IPS-NIHi7 (cell line): ENCODE measurements at regions not wholly inside any gene's neighbourhood (a gene's known extent, or its start where the extent isn't known, plus 50 kb on each side); places are given as distances from the start of the nearest gene placed in this dataset.

Experiments used
- DNase-seq: peaks from one replicate; pipeline ENCODE4 v3.0.0; 2012; ENCODE audit warnings: mixed read lengths; ENCODE audit errors: extremely low spot score

DNA sequence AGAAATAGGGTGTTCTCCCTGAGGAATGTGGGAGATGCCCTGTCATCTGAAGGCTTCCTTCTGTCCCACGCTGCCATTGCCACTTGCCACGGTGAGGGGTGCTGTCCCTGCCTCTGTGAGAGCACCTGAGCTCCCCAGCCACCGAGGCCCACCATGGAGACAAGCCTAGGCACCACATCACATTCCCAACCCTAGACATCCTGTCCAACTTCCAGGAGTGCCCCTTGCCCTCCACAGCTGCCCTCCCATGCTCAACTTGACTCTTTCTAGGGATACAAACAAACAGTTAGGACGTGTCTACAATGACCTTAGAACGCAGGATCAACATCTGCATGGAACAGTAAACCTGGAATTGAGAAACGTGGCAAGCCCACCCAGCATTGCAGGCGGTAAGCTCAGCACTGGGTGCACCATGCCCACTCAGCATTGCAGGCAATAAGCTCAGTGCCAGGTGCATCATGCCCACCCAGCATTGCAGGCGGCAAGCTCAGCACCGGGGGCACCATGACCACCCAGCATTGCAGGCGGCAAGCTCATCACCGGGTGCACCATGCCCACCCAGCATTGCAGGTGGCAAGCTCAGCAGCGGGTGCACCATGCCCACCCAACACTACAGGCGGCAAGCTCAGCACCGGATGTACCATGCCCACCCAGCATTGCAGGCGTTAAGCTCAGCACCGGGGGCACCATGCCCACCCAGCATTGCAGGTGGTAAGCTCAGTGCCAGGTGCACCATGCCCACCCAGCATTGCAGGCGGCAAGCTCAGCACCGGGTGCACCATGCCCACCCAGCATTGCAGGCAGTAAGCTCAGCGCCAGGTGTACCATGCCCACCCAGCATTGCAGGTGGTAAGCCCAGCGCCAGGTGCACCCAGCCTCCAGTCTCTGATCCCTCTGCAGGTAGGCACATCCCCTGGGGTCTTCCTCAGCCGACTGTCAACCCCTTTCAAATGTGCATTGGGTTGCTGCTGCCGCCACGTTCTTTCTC is 1463.9 kb downstream of the TBC1D22A start:
- DNase-seq = peak; percentile 2

DNA sequence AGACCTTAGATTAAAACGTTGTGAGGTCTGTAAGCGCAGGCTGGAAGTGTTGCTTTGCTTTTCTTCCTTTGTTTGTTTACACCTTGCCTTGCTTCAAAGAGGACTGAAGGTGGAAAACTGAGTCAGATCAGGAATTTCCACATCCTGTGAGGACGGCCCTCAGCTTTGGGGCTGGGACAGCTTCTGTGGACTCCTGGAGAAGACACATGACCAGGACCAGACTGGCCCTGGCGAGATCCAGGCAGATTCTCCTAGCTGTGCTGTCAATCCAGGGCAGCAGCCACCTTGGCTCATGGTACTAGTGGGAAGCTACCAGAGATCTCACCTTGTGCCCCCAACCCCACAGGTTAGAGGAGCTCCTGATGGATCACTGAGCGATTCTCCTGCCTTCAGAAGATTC is 1461.9 kb downstream of the TBC1D22A start:
- DNase-seq = no peak

DNA sequence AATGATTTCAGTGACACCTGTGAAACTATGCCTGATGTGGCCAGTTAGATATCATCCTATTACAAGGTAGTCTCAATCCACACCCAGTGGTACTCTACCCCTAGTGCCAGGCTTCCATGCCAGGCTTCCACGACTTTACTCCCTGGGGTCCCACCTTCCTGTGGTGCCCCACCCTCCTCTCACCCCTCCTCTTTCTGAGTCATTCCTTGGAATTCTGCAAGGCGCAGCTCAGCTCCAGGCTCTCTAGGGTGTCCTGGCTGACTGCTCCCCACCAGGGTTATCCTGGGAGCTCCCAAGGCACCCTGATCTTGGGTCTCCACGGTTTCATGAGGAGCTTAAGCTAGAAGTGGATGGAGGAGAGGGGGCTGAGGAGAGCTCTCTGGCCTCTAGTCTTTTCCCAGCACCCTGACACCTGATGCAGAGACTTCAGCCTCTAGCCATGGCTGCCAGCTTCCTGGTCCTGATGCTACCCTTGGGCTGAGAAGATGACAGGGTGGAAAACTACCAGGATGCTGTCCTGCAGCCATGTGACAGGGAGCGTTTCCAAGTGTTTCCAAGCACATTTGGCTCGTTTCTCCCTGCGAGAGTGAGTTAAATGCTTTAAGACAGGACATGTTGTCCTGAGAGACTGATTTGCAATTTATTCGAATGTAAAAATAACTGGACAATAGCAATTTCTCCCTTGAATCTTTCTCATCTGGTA is 1461.2 kb downstream of the TBC1D22A start:
- DNase-seq = peak; percentile 6

DNA sequence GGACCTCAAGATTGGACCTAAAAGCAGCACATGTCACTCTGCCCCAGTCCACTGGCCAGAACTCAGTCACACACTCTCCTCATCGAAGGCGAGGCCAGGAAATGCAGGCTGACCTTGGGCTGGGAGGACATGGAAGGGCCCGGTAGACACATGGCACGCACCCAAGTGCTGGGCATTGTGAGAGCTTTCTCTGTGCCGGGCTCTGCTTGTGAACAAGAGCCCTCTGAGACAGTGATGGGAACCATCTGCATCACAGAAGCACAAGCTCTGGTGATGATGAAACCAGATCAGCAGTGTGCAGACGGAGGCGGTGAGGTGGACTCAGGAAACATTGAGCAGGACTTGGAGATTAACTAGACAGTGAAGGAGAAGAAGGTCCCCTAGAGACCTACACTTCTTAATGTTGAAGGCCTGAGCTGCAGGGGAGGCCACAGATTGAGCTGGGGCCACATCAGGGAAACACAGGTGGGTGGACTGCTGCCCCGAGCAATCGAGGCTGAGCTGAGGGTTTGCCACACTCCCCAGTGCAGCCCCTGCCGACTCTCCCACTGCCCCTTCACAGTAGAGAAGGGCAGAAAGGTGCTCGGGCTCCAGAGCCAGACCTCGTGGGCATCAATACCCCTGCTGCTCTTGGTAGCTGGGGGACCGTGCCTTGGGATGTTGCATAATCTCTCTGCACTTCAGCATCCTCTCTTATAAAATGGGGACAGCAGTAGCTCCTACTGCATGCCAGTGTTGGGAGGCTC is 1460.5 kb downstream of the TBC1D22A start:
- DNase-seq = peak; percentile 3

DNA sequence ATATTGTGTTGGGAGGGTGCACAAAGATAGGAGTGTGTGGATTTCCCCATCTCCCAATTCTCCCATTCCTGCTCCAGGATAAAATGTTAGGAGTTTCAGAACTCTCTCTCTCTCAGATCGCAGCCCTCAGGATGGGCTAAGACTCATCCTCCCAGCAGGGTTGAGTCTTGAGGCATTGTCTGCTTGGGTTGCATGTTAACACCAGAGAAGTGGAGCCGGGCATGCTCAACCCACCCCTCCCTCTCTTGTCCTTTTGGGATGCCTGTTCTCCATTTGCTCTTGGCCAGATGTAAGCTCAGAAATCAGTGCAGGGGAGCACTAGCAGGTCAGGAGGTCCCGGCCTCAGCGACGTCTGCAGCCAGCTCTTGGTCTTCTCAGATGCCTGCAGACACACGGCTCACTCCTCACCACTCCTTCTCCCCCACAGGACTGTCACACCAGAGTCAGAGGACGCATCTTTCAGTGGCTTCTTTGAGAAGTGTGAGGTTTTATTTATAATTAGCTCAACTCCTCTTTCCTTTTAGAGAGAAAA is 1456.5 kb downstream of the TBC1D22A start:
- peak; percentile 51 for DNase-seq

DNA sequence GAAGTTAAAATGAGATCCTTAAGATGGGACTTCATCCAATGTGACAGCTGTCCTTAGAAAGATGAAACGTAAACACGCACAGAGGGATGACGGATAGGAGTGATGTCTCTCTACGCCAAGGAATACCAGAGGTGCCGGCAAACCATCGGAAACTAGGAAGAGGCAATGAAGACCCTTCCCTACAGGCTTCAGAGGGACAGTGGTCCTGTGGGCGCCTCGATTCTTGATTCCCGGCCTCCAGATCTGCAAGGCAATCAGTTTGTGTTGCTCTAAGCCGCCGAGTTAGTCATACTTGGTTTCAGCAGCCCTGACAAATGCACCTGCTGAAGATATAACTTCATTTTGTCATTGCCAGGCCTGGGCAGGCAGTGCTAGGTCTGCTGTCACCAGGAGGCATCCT is 1455.1 kb downstream of the TBC1D22A start:
- no peak for DNase-seq

DNA sequence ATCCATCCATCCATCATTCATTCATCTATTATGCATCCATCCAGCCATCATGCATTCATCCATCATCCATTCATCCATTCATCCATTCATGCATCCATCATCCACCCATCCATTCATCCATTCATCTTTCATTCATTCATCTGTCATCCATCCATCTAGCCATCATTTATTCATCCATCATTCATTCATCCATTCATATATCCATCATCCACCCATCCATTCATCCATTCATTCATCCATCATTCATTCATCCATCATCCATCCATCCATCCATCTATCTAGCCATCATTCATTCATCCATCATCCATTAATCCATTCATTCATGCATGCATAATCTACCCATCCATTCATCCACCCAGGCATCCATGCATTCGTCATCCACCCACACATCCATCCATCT is 1450.3 kb downstream of the TBC1D22A start:
- DNase-seq = no peak

DNA sequence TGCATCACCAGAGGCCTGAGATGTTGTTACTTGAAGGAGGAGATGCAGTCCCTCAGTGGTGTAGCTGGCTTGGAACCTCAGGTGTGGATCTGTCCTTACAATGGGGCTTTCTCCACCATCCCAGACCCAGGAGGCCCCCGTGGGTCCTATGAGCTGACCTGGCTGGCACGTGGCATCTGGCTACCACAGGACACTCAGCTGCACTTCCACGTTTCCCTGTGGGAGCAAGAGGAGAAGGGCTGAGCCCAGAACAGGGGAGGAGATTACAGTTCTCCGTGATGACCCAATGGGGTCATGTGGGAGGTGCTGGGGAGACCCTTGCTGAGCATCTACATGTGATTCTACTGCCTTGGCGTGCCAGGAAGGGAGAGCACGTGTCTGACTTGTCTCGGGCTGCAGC is 1448.4 kb downstream of the TBC1D22A start:
- no peak for DNase-seq

DNA sequence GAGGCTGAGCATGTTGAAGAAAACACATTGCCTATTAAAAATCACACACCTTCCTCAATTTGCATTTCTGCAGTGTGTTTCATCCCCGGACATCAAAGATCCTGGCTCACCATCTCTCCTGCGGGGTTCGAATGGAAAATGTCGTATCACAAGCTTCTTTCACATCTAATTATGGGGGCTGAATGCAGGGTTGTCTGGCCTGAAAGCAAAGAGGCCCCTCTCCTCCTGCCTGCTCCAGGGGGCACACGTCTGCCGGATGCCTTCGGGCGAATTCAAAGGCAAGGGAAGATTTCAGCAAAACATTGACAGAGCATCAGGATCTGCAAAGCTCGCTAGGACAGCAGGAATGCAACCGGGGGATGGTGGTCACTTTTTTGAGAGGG is 1447.7 kb downstream of the TBC1D22A start:
- no peak for DNase-seq

DNA sequence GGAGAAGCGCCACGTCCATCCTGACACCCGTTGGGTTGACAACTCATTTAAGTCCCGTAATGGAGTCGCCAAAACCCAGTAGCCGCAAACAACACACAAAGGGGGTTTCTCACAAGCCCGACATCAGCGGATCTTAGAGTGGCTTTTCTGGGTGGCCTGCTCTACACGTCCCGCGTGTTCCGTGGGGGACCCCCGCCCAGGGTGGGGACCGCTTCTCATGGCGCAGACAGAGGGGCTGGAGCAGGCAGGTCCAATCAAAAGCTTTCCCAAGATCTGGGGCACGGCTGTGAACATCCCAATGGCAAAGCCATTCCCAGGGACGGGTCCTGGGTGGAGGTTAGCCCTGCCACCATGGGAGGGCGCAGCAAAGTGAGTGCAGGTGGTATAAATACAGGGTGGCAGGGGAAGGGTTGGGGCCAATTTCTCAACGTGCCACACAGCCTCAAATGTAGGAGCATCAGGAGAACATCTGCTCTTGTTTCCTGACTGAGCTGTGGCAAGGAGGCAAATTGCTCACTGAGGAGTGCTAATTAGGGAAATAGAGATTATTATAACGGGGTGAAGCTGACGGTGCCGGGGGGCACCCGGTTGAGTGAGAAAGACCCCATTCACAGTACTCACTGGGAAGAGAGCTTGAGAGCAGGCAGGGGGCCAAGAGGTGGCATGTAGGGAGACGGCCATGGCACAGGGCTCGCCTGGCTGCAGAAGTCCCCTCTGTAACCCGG is 1447.2 kb downstream of the TBC1D22A start:
- DNase-seq = no peak

DNA sequence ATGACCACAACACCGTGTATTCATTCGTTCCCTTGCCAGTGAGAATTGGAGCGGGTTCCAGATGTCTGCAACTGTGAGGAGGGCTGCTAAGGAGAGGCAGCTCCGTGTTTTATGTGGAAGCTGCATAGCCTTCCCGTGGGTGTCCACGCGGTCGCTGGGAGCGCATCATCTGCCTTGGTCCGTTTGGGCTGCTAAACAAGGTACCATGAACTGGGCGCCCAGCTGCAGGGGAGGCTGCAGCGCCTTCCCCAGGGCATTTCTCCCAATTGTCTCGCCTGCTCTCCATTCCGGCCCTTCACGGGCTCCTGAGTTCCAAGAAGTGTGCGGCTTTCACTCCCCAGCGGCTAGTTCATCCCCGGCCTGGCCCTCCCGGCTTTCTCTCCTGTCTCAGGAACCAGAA is 1446.4 kb downstream of the TBC1D22A start:
- DNase-seq = no peak

DNA sequence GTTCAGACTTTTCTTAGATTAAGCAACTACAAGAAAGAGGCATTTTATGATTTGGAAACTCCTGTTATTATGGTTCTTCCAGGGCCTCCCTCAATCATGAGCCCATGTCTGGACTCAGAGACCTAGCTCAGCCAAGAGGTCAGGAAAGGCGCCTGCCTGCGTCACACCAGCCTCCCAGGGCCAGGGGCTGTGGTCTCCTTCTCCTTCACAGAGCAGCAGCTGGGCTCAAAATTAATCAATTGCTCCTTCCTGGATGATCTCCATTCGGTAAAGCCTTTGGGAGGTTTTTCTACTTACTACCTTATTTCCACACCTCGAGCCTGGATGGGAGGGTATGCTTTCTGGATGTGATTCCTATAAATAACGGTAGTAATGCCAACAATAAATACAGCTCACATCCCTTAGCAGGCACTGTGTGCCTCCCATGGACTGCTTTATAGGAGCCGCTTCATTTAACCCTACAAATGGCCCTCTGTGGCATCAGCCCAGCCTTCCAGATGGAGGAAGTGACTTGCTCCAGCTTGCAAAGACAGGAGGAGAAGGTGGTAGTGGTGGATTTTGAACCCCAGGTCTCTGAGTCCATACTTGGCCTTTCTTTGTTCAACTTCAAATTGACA is 1445.6 kb downstream of the TBC1D22A start:
- DNase-seq = no peak

DNA sequence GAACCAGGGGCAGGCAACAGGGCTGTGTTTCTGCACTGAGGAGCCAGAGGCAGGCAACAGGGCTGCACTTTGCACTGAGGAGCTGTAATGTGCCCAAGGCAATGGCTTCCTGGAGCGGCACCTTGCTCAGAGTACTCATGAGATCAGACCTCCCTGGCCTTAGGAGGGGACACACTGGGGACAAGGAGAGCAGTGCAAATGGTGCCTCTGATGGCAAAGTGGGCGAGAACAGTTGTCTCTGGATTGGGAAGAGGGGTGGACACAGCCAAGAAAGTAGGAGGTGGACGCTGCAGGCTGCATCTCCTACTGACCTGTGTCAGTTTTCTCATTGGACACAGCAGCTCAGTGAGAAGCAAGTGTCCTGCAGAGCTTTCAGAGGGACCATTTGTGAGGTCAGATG is 1443.3 kb downstream of the TBC1D22A start:
- DNase-seq = no peak

DNA sequence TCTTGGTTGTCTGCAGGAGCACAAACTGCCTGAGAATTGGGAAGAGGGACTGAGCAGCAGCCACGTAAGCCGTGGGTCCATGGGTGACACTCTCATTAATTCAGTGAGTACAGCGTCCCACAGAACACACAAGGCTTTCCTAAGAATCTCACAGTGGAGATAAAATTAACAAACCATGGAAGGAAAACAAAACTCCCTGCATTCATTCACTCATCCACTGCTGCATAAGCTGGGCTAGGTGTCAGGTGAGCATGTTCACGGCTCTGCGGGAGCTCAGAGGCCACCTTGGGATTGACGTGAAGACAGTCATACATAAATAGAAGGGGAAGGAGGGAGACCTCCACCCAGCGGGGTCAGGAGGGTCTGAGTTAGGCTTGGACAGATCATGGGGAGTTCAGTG is 1442.7 kb downstream of the TBC1D22A start:
- DNase-seq = no peak

DNA sequence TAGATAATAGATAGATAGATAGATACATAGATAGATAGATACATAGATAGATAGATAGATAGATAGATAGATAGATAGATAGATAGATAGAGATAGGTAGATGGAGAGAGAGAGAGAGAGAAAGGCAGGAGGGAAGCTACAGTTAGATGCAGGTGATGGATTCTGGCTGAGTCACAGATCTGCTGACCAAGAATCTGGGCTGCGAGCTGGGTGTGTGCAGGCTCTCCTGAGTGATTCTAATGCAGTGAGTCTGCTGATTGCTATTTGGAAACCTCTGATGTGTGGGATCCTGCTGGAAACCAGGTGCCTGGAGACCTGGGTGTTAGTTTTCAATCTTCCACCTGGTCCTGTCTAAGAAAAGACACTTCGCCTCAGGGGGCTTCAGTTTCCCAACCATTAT is 1441.8 kb downstream of the TBC1D22A start:
- no peak for DNase-seq

DNA sequence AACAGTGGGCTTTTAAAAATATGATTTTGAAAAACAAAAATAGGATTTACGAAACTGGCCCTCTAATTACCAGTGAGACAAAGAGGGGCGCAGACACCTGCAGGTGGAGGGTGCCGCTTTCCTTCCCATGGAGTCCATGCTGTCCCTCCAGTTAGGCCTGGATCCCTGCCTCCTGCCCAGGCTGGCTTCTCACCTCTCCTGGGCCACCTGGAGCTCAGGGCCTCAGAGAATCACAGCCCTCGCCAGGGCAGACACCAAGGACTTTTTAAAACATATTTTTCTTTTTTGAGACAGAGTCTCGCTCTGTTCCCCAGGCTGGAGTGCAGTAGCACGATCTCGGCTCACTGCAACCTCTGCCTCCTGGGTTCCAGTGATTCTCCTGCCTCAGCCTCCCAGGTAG is 1437.2 kb downstream of the TBC1D22A start:
- no peak for DNase-seq

DNA sequence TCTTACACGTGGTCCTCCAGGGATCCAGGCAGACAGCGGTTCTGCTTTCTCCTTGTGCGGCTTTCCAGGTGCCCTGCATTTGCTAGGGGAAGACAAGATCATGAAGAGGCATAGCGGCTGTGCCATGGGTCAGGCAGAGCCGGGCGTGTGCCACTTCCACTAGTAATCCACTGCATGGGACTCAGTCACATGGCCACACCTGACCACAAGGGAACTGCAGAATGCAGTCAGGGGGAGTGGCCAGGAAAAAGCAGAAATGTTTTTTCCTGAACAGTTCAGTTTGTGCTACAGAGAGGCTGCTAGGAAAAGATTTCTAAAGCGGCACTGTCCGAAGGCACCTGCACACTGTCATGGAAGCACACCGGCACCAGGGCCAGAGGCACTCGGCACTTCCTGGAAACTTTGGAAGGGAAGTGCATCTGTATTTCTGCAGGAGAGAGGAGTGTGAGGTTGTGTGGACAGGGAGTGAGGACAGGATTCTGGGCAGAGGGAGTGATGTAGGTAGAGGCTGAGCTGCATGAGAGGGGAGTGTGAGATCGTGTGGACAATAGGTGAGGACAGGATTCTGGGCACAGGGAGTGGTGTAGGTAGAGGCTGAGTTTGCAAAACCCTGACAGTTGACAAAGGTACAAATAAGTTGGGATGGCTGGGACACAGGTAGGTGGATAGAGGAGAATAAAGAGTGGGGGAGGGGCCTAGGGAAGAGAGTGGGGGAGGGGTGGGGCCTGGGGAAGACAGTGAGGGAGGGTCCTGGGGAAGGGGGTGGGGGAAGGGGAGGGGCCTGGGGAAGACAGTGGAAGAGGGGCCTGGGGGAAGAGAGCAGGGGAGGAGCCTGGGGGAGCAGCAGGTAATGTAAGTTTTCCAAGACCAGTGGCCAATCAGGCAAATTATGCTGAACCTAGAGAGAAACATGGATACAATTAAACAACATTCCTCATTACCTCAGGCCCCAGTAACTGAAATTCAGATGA is 1436.3 kb downstream of the TBC1D22A start:
- DNase-seq = peak; percentile 68

DNA sequence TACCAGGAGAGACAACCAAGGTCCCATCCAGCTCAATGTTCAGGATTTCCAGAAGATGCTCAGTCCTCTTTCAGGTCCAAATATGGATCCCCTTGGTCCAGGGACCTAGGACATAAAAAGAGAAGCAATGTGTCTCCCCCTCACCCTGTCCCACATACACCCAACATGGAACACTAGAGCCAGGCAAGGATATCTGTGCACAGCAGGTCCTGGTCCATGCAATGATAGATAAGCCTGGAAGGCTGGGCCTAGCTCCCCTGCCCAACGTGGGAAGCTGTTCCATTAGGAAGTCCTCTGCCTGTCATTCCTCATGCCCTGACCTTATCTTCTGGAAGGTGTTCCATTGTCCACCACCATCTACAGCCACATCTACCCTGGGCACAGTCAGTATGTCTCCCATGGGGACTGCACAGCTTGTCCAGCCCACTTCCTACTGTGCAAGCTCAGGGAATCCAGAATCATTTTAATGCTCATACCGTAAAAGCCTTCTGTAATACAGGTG is 1434.8 kb downstream of the TBC1D22A start:
- no peak for DNase-seq

DNA sequence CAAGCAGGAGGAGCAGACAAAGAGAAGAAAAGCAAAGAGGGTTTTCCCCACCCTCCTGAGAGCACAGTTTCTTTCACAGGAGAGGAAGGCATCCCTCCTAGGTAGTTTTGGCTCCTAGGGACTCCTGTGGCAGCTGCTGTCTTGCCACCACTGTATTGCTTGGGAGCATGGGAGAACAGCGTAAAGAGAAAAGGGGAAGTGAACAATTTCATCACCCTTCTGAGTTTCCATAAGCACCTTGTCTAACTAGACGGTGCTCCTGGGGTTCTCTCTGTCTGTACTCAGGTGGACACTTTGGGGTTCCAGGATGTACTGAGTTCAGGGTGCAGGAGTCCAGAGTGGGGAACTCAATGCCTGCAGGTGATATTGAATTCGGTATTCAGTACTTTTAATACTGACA is 1430.5 kb downstream of the TBC1D22A start:
- DNase-seq = no peak

DNA sequence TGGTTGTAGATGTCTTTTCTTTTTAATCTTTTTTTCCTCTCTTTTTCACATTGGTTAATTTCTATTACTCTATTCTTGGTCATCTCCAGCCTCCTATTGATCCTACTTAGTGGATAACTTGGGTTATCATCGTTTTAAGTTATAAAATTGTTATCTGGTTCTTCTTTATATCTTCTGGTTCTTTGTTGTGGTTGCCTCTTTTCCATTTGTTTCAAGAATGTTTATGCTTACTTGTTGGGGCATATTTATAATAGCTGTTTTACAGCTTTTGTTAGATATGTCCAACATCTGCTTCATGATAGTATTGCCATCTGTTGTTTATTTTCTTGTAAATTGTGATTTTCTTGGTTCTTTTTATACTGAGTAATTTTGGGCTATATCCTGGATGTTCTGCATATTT is 1429.6 kb downstream of the TBC1D22A start:
- no peak for DNase-seq
